IMR-90 (cell line): ENCODE measurements at regions not wholly inside any gene's neighbourhood (a gene's known extent, or its start where the extent isn't known, plus 50 kb on each side); places are given as distances from the start of the nearest gene placed in this dataset.
A peak's percentile ranks its signal among the peaks of the same experiment; 100 is the strongest.

Experiments used
- ATAC-seq: fragments of 200-7000 bp; cut with Tn5 transposase; 2 replicates; pipeline ENCODE4 v1.9.1; 2020; ENCODE audit warnings: low read depth, mild to moderate bottlenecking, moderate library complexity
- BruUV-seq: library from RNA; stranded (reverse); fragments of 400-500 nt; replicated peaks from 2 replicates; lab custom pipeline; 2021; lab: Mats Ljungman, UMichigan
- CTCF ChIA-PET: fragments of 300-600 bp; formaldehyde crosslinking; extraction: SDS; loops from one replicate; lab custom pipeline; 2021; ENCODE audit warnings: antibody characterized with exemption; lab: Yijun Ruan, JAX
- POLR2A ChIA-PET: fragments of 300-600 bp; sonication (Branson Sonifier 250); formaldehyde crosslinking; loops from one replicate; lab custom pipeline; 2022; ENCODE audit warnings: antibody characterized with exemption; ENCODE audit not compliant: unreplicated experiment; lab: Charles Lee
- DNase-seq: peaks from one replicate; pipeline ENCODE4 v3.0.0; 2013
- H2AFZ ChIP-seq: replicated peaks from 2 replicates; pipeline ENCODE3; 2013; ENCODE audit warnings: low read length, mild to moderate bottlenecking; ENCODE audit not compliant: poor library complexity
- H2AK5ac ChIP-seq: 2 replicates; pipeline ENCODE4 v1.6.1; 2013; ENCODE audit warnings: low read depth, low read length, inconsistent platforms
- H2AK9ac ChIP-seq: replicated peaks from 2 replicates; pipeline ENCODE3; 2013; ENCODE audit warnings: mild to moderate bottlenecking, low read depth, low read length, moderate library complexity; ENCODE audit not compliant: poor library complexity
- H2BK120ac ChIP-seq: 2 replicates; pipeline ENCODE4 v1.6.1; 2013; ENCODE audit warnings: low read depth, low read length, inconsistent platforms
- H2BK15ac ChIP-seq: 3 replicates; pipeline ENCODE4 v1.6.1; 2013; ENCODE audit warnings: low read depth, low read length, inconsistent platforms
- H2BK20ac ChIP-seq: 2 replicates; pipeline ENCODE4 v1.6.1; 2013; ENCODE audit warnings: low read depth, mild to moderate bottlenecking, inconsistent platforms, low read length, moderate library complexity
- H2BK5ac ChIP-seq: 2 replicates; pipeline ENCODE4 v1.6.1; 2013; ENCODE audit warnings: mild to moderate bottlenecking, low read depth, low read length, inconsistent platforms; ENCODE audit not compliant: poor library complexity, severe bottlenecking
- H3K14ac ChIP-seq: replicated peaks from 2 replicates; pipeline ENCODE4 v1.6.1; 2013; ENCODE audit warnings: low read depth, low read length, inconsistent platforms
- H3K18ac ChIP-seq: 2 replicates; pipeline ENCODE4 v1.6.1; 2013; ENCODE audit warnings: low read depth, low read length, control low read depth
- H3K23ac ChIP-seq: 2 replicates; pipeline ENCODE4 v1.6.1; 2013; ENCODE audit warnings: low read depth, low read length, inconsistent platforms
- H3K27ac ChIP-seq: 2 replicates; pipeline ENCODE4 v1.5.1; 2013; ENCODE audit warnings: mild to moderate bottlenecking, control low read depth, low read length; ENCODE audit not compliant: insufficient read depth
- H3K27me3 ChIP-seq: 2 replicates; pipeline ENCODE4 v1.6.1; 2013; ENCODE audit warnings: low read length; ENCODE audit not compliant: control insufficient read depth, insufficient read depth
- H3K36me3 ChIP-seq: 2 replicates; pipeline ENCODE4 v1.6.1; 2013; ENCODE audit warnings: low read length, mixed read lengths; ENCODE audit not compliant: control insufficient read depth, insufficient read depth
- H3K4ac ChIP-seq: 2 replicates; pipeline ENCODE4 v1.6.1; 2013; ENCODE audit warnings: low read depth, low read length, inconsistent platforms
- H3K4me1 ChIP-seq: 2 replicates; pipeline ENCODE4 v1.6.1; 2013; ENCODE audit warnings: low read length, mixed read lengths; ENCODE audit not compliant: control insufficient read depth, insufficient read depth
- H3K4me2 ChIP-seq: 2 replicates; pipeline ENCODE4 v1.6.1; 2013; ENCODE audit warnings: low read depth, mild to moderate bottlenecking, control low read depth, low read length, moderate library complexity
- H3K4me3 ChIP-seq: 2 replicates; pipeline ENCODE4 v1.5.1; 2013; ENCODE audit warnings: low read depth, mild to moderate bottlenecking, control low read depth, low read length, moderate library complexity; ENCODE audit not compliant: insufficient read depth
- H3K56ac ChIP-seq: 2 replicates; pipeline ENCODE4 v1.6.1; 2013; ENCODE audit warnings: low read length, inconsistent platforms; ENCODE audit not compliant: insufficient read depth; ENCODE audit errors: extremely low read depth
- H3K79me1 ChIP-seq, 2 experiments: 2 replicates each; pipeline ENCODE4 v1.6.1; 2013; ENCODE audit warnings: low read length in 2 of 2, inconsistent platforms in 1 of 2, low read depth in 1 of 2
- H3K9ac ChIP-seq: 2 replicates; pipeline ENCODE4 v1.6.1; 2013; ENCODE audit warnings: low read depth, low read length, control low read depth
- H3K9me1 ChIP-seq: 2 replicates; pipeline ENCODE4 v1.6.1; 2013; ENCODE audit warnings: low read length, inconsistent platforms; ENCODE audit not compliant: insufficient read depth
- H3K9me3 ChIP-seq: 2 replicates; pipeline ENCODE4 v1.6.1; 2013; ENCODE audit warnings: low read length; ENCODE audit not compliant: control insufficient read depth, insufficient read depth
- H4K20me1 ChIP-seq: 2 replicates; pipeline ENCODE4 v1.6.1; 2013; ENCODE audit warnings: low read length, inconsistent platforms; ENCODE audit not compliant: insufficient read depth
- H4K5ac ChIP-seq: 2 replicates; pipeline ENCODE4 v1.6.1; 2013; ENCODE audit warnings: mild to moderate bottlenecking, low read depth, low read length, control low read depth
- H4K8ac ChIP-seq, 2 experiments: 2 replicates each; pipeline ENCODE4 v1.6.1; 2013; ENCODE audit warnings: low read depth in 2 of 2, low read length in 2 of 2, control low read depth in 1 of 2, inconsistent platforms in 1 of 2
- H4K91ac ChIP-seq: 2 replicates; pipeline ENCODE4 v1.6.1; 2013; ENCODE audit warnings: low read depth, low read length, inconsistent platforms; ENCODE audit not compliant: insufficient read depth
- CEBPB ChIP-seq: IDR thresholded peaks from 2 replicates; pipeline ENCODE4 v1.6.1; 2012; ENCODE audit warnings: low read depth, low read length, improper control_type of control experiment
- FOS ChIP-seq: fragments of 150-350 bp; IDR thresholded peaks from 2 replicates; pipeline ENCODE4 v1.6.1; 2016; ENCODE audit warnings: low read depth, low read length
- MAZ ChIP-seq: IDR thresholded peaks from 2 replicates; pipeline ENCODE4 v1.6.1; 2012; ENCODE audit warnings: low read depth, mild to moderate bottlenecking, low read length, improper control_type of control experiment, moderate library complexity, borderline replicate concordance
- POLR2A ChIP-seq: IDR thresholded peaks from 2 replicates; pipeline ENCODE4 v1.6.1; 2012; ENCODE audit warnings: mild to moderate bottlenecking, low read depth, low read length
- RAD21 ChIP-seq: IDR thresholded peaks from 2 replicates; pipeline ENCODE4 v1.6.1; 2012; ENCODE audit warnings: low read length, improper control_type of control experiment
- SMC3 ChIP-seq: fragments of 150-350 bp; IDR thresholded peaks from 2 replicates; pipeline ENCODE4 v1.6.1; 2016; ENCODE audit warnings: low read depth, mild to moderate bottlenecking, antibody characterized with exemption, low read length, moderate library complexity
- WGBS, 2 experiments: methylation state at CpG; one replicate each; pipeline versions ENCODE4 v1.1.5 to v1.1.7; 2013; ENCODE audit warnings: missing lambda C conversion rate in 2 of 2; ENCODE audit not compliant: insufficient read length in 1 of 2; ENCODE audit errors: extremely low coverage in 2 of 2; 5-methylcytosine and 5-hydroxymethylcytosine counted together
- dilution Hi-C: fragments of 300-500 bp; cut with HindIII; formaldehyde crosslinking; loops from one replicate; pipeline ENCODE4 v1.14.3; 2018; ENCODE audit warnings: low sequenced_read_pairs; ENCODE audit not compliant: unreplicated experiment
- in situ Hi-C: fragments of 300-500 bp; cut with MboI; formaldehyde crosslinking; loops from 3 replicates; pipeline ENCODE4 v1.14.3; 2019; ENCODE audit warnings: low sequenced_read_pairs, inconsistent platforms, mixed read lengths
- intact Hi-C: fragments of 100-400 bp; cut with micrococcal nuclease; formaldehyde crosslinking; loops from 2 replicates; pipeline ENCODE4 v1.10.0; 2022

DNA sequence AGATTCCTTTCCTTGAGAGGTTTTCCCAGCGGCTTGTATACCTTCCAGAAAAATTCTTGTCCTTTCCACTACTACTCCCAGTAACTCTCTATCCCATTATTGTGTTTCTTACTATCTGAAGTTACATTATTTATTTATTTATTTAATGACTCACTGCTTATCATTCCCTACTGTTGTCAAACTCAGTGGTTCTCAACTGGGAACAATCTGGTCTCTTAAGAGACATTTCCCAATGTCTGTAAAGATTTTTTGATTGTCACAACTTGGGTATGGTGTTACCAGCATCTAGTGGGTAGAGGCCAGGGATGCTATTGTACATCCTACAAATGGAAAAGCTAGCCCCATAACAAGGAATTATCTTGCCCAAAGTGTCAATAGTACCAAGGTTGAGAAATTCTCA lies 771.5 kb upstream of the ADGRL2 start:
- BruUV-seq, result no TSS peak
- no peak overlapping the region for H3K56ac ChIP-seq
- H3K9me1 ChIP-seq, result no peaks in the 10 kb centered on the region
- H3K4me2 ChIP-seq, result no peak overlapping the region
- H3K27me3 ChIP-seq, result no peaks in the 10 kb centered on the region
- TF ChIP-seq RAD21 (no peak), POLR2A (no peak), MAZ (no peak), CEBPB (no peak), SMC3 (no peak), FOS (no peak)
- H3K18ac ChIP-seq, result no peak overlapping the region
- no CpG with 5 or more reads among the region's 1 CpG for WGBS, 2 experiments
- no peak overlapping the region for H2BK20ac ChIP-seq
- no peak overlapping the region for H2AK9ac ChIP-seq
- H3K4me3 ChIP-seq, result no peak overlapping the region
- ATAC-seq, result no peak; the same call in 1 of the 2 replicates
- no peak overlapping the region for H3K27ac ChIP-seq
- H3K9me3 ChIP-seq, result no peaks in the 10 kb centered on the region
- H2BK5ac ChIP-seq, result no peak overlapping the region
- no peaks in the 10 kb centered on the region for H4K20me1 ChIP-seq
- no peak overlapping the region for H4K5ac ChIP-seq
- dilution Hi-C loops, result no loop called here
- H2AFZ ChIP-seq, result no peak overlapping the region
- H3K23ac ChIP-seq, result no peak overlapping the region
- H2BK15ac ChIP-seq, result no peak overlapping the region
- no peak overlapping the region for H2AK5ac ChIP-seq
- ChIA-PET CTCF (no interaction called here), POLR2A (no interaction called here)
- no peaks in the 10 kb centered on the region for H3K36me3 ChIP-seq
- intact Hi-C loops, result no loop called here
- H3K4me1 ChIP-seq, result no peaks in the 10 kb centered on the region
- H3K14ac ChIP-seq, result no peak overlapping the region
- H4K8ac ChIP-seq, result no peak overlapping the region
- peak; percentile 33 for DNase-seq
- in situ Hi-C loops, result no loop called here
- H3K9ac ChIP-seq, result no peak overlapping the region
- H4K91ac ChIP-seq, result no peak overlapping the region
- H2BK120ac ChIP-seq, result no peak overlapping the region
- H3K4ac ChIP-seq, result no peak overlapping the region
- no peaks in the 10 kb centered on the region for H3K79me1 ChIP-seq
